GM19397 (cell line): ENCODE measurements at regions not wholly inside any gene's neighbourhood (a gene's known extent, or its start where the extent isn't known, plus 50 kb on each side); places are given as distances from the start of the nearest gene placed in this dataset.

Experiments
- ATAC-seq: cut with Tn5 transposase; IDR thresholded peaks from one replicate; pipeline ENCODE4 v1.9.1; 2021; ENCODE audit warnings: mild to moderate bottlenecking, moderate library complexity; ENCODE audit not compliant: unreplicated experiment

DNA sequence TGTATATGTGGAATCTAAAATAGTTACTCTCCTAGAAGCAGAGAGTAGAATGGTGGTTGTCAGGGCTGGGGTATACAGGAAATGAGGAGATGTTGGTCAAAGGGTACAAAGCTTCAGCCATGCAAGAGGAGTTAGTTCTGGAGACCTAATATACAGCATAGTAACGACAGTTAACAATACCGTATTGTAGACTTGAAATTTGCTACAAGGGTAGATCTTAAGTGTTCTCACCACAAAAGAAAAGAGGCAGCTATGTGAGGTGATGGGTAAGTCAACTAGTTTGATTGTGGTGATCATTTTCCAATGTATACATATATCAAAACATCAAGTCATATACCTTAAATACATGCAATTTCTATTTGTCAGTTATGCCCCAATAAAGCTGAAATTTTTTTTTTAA is 98.2 kb upstream of the CYP1B1 start:
- no peak for ATAC-seq

DNA sequence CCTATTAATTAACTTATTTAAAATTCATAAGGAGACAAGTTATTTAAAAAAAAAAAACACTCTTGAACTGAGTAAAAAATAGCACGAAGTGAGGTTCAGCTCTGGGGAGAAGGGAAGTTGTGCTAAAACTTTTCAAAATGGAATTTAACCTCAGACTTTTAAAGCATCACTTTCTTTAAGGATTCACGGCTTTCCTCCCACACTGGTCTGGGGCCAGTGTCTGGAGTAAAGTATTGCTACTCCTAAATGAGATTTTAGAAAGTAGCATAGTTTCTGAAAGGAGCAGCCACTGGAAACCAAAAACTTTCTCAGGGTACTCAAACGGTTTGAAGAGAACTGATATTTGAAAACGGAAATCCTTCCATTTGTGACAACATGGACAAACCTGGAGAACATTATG is 97.7 kb upstream of the CYP1B1 start:
- ATAC-seq: no peak

DNA sequence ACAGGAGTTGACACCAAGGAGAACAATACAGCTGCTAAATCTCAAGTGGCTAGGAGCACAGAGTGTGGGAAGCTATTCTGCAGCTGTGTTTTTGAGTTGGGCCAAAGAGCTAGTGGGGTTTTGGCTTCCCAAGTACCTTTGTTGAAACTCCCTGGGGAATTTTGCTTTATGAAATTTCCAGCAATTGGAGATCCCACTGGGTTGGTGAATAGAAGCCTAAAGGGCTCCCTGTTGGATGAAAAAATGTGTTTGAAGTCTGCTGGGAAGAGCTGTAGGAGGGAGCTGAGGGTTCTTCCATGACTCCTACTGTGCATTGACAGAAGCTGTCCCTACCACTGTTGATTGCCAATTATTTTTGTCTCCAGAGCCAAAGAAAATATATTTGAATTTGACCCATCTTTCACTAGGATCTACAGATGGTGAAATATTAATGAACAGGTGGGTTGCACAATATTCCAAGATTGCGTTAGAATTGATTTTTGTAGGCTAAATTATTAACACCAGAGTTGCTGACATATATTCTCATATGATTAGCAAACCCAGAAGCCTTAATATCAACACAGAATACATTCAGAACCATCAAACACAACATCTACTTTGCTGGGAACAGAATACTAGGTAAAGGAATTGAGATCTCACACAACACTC is 95.4 kb upstream of the CYP1B1 start:
- no peak for ATAC-seq

DNA sequence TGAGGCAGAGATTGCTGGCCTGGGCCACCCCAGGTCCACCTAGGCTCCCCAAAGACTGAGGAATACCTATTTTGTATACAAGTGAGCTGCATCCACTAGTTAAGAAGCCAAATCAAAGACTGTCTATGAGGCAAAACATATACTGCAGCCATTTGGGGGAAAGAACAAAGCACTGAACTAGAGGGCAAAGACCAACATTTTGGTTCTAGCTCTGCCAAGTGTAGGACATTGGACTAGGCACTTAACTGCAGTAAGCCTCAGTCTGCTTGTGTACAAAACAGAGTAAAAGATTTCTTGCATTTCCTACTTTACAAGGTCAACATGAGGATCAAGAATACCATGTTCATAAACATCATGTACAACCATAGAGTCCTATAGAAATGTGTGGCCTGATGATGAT is 94.8 kb upstream of the CYP1B1 start:
- ATAC-seq: no peak

DNA sequence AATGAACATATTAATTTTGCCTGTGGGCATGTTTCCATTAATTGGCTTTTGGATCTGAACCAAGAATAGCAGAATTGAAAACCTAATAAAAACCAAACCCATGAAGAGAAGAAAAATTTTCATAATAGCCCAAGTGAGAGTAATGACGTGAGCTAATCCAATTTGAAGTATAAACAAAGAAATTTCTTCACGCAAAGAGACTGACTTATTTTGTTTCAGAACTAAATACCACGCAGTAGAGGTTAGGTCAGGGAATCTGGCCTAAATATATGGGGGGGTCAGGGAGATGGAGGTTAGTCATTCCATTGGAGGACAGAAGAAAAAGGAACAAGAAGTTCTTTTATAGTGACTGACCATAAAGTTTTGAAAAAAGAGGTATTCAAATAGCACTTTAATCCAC is 94.1 kb upstream of the CYP1B1 start:
- no peak for ATAC-seq

DNA sequence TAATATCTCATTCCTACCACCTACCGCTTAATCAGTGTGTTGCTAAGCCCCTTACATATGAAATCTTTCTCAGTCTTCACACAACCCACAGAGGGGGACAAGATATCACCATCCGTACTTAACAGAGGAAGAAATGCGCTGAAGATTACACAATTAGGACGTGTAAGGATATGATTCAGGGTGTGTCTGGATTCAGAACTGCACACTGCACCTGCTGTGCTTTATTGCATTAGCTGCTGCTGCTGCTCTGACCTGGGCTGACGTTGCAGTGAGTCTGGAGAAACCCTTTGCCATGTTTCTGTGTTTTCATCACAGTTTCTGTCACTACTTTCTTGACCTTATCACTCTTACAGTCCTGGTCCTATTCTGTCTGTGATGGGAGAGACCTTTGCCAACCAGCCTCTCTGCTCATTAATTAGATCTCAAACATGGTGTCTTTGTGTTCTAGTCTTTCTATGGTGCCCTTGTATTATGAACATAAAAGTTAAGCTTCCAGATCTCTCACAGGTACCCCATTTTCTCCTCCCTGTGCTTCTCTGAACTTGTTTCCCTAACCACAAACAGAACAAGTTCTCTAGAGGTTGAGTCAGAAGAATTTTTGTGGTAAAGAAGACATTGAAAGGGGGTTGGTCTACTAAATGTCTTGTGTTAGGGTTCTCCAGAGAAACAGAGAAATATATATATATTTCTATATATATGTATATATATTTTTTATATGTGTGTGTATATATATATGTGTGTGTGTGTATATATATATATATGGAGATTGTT is 92.9 kb upstream of the CYP1B1 start:
- ATAC-seq: no peak

DNA sequence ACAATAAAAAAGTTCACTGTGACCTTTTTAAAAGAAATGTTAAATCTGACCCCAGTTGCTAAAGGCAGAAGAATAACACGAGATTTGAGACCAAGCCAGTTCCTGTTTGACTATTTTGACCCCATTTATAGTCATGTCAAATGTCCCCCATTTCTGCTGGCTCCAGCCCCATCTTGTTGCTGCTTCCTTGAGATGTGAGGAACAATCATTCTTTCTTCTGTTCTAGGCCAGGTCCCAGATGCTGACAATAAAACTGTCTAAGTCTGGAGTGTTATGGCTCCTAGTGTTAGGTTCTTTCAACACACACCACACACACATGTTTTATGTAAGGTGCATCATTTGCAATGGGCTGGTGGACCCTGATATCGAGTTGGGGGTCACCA is 92.0 kb upstream of the CYP1B1 start:
- no peak for ATAC-seq

DNA sequence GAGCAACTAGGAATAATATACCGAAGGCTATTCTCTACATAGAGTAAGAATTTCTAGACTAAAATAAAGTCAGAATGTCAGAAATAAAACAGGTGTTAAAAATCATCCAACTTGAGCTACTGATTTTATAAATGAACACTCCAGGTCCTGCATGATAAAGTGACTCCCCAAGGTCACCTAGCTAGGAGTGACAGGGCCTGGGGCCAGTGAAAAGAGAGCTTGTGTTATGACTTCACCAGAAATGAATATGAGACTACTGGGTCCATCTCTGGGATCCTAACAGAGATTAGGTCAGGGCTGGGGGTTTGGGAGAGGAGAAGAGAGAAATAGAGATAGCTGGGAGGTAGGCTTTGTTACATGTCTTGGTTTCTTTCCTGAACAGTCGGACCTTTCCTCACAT is 89.7 kb upstream of the CYP1B1 start:
- ATAC-seq: no peak

DNA sequence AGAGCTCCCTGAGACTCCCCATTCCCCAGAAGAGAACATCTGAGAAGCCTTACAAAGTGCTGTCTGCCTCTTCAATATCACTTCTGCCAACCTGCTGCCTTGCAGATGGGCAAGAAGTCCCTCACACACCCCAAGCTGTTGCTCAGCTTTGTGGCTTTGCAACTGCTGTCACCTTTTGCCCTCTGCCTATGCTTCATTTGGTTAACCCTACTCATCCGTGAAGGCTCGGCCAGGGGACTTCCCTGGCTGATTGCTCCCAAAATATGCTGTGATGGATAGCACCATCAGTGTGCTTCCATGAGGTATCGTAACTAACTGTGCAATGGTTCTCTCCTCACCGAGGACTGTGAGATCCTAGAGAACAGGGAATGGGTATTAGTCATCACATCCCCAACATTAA is 88.9 kb upstream of the CYP1B1 start:
- no peak for ATAC-seq

DNA sequence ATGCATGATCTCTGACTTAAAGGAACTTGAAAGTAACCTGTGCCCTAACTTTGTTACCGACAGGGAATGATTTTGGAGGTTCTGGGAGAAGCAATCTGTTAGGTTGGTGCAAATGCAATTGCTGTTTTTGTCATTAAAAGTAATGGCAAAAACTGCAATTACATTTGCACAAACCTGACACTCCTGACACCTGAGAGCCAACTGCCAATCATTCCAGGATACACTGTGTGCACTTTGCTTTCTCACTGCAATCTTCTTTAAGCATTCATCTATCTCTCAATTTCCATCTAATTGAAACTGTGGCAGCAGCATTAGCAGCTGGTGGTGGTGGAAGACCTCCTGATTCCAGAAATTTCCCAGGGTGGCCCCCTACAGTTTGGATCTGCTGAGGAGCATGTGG is 87.6 kb upstream of the CYP1B1 start:
- no peak for ATAC-seq

DNA sequence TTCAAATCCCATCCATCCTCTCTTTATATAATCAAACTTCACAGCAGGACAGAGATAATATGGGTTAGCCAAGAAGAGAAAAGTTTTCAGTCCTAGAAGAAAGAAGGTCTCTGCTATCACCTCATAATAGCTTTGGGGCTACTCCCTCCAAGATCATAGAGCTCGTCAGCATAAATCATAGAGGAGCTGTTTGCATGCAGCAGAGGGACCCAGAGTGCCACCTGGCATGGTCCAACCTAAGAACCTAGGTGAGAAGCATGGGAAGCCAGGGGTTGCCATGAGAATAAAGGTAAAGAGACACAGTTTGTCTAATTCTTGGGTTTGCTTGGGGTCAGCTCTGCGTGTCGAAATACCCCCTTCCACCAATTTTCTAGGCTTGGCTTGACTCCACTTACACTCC is 87.1 kb upstream of the CYP1B1 start:
- no peak for ATAC-seq

DNA sequence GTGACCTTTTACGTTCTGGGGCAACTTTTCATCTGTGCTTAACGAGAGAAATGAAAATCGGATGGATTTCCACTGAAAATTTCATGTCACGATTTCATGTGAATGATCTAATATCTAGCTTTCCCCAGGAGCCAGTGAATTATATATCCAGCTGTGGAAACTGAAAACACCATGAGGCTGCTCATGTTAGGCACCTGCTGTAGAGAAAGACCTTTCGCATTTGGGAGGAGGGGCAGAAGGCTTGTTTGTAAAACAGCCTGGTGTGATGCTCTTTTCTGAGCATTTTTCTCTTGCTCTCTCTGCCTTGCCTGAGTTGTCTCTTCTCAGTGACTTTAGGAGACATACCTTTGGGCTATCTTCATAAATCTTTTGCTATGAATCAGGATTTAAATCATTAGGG is 84.6 kb upstream of the CYP1B1 start:
- ATAC-seq: no peak

DNA sequence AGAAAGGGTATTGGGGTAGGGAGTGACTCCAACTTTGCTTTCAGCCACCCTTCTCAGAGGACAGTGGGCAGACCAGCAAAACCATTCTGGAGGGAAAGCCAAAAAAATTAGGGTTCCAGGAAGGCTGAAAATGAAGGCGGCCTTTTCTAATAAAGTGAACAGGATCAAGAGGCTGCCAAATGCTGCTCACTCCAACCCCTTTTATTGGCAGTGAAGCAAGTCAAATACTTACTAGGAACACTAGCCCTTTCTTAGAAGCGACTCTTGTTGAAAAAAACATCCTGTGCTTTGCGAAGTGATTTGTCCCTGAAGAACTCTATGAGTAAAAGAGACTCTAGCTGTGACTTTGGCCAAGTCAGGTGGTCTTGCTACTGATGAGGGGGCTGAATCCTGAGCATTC is 83.6 kb upstream of the CYP1B1 start:
- no peak for ATAC-seq

DNA sequence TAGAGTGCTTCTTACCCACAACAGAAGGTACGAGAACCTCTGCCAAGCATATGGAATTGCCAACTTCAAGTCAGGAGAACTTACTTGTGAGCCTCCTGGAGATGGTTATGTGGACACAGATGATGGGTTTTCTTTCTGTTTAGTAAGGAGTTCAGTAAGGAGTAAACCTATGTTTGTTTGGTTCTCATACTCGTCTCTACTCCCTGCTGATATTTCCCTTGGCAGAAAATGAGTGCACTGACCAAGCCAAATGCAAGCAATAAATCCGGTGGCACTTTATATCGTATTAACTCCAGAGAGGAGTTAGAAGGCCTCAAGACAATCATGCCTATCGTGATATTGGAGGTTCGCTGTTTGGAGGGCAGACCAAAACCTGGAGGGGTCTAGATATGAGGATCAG is 83.2 kb upstream of the CYP1B1 start:
- ATAC-seq: no peak

DNA sequence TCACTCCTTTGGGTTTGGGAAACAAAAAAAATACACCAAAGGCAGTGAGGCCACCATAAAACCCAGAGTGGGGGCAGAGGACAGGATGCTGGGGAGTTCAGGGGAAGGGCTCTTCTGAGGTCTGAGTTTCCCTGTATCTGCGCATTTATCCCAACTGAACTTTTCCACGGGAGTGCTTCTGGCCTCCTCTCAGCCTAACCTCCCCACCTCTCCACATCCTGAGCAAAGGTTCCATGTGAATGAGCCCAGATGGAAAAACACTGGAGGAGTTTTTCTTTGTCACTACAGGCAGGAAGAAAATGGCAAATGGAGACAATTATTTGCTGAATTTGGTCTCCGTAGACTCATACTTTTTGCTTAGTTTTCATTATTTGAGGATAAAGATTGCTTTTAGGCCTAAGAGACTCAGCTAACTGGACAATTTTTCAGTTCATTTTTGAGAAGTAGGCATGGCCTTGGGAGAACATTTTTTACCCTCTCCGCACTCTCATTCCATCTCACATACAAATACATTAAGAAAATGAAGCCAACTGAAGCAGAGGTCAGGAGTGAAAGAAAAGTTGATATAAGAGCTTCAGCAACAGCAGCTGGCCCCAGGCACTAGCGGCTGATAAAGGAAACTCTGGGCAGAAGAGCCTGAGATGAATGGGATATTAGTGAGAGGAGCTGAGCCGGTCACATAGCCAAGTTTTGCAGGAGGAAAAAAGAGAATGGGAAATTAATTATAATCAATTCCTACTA is 82.6 kb upstream of the CYP1B1 start:
- ATAC-seq: no peak

DNA sequence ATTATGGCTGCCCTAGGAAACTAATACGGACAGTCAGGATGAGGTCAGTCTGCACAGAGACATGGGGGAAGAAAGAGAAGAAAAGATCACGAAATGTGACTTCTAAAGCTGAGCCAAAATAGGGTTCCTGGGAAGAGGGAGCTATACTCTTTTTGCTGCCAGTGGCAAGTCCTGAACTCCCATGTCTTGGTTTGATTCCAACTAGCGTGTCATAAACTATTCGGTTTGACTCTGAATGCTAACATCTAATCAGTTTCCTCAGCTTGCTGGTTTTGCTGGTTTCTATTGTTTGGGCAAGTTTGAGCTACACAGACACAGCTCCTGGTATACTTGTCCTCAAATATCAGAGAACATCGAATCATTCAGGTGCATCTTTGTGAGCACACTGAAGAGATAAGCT is 80.5 kb upstream of the CYP1B1 start:
- ATAC-seq: no peak

DNA sequence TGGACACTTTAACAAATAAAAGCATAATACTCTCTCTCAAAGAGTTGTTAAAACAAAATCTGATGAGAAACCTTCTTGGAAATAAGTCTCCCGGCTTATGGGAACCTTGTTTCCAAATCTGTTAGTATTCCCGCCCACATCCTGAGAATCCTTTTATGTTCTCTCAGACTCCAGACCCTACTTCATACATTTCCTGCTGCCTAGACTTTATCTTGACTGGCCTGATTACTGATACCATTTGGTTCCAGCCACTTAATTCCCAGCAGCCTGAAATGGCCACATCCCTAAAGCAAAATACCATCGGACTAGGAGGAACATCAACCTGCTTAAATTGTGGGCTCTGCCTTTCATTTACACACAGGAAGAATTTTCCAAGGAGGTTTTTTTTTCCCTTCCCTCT is 79.1 kb upstream of the CYP1B1 start:
- ATAC-seq: no peak

DNA sequence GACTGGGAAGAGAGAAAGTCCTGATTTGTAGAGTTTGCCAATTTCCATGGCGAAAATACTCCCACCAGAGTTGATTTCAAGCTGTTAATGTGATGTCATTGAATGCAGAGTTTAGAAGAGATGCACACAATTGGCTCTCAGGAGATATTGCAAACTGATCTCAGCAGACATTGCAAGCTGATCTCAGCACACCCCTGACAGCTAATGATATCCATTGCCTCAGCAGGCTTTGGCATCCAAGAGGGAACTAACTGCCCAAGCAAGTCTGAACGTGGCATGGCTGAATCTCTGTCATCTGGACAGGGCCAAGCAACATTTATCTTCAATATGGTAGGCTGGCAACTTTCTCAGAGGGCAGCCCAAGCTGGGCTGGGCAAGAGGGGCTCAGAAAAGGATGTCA is 78.4 kb upstream of the CYP1B1 start:
- ATAC-seq: no peak

DNA sequence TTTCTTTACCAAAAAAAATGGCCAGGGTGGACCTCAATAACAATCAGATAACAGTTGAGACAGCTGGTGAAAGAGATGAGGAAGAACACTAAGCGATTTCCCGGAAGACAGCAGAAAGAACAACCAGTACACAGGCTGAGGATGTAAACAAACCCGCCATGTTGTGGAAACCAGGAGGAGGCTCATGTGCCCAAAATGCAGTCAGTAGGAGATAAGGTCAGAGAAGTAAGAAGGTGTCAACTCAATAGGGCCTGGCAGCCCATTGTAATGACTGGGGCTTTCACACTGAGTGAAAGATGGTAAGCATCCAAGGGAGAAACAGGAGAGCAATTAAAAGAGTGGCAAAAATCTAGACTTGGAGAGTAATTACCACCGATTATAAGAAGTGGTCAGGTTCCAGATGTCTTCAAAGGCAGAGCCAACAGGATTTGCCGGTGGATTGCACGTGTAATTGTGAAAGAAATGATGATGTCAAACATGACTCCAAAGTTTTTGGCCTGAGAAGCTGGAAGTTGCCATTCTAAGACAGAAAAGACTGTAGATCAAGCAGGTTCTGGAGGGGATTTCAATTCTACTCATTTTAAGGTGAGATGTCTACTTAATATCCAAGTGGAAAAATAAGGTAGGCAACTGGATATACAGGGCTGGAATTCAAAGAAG is 77.7 kb upstream of the CYP1B1 start:
- no peak for ATAC-seq

DNA sequence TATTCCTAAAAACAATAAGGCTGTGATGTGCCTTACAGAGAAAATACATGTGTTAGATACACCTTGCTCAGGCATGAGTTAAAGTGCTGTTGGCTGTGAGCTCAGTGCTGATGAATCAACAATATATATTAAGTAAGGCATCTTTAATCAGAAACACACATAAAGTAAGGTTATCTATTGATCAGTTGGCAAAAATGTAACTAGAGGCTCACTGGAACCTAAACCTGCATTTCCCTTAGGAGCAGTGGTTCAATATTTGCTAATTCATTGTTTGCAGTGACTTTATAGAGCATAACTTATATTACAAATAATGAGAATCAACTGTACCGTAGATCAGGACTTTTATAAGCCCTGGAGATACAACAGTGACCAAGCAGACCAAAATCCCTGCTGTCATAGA is 77.0 kb upstream of the CYP1B1 start:
- no peak for ATAC-seq

DNA sequence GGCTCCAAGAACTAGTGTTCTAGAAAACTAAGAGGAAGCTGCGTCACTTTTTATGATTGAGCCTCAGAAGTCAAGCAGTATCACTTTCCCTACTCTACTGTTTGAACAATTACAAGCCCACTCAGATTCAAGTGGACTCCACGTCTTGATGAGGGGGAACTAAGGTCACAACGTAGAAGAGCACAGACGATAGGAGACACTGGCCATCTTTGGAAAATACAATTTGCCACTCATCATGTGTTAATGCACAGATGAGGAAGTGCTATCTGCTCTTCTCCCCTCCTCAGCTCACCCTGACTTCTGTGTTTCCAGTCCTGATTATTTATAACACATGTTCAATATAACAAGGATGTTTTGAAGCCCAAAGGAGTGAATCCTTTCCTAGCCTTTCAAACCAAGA is 76.1 kb upstream of the CYP1B1 start:
- no peak for ATAC-seq

DNA sequence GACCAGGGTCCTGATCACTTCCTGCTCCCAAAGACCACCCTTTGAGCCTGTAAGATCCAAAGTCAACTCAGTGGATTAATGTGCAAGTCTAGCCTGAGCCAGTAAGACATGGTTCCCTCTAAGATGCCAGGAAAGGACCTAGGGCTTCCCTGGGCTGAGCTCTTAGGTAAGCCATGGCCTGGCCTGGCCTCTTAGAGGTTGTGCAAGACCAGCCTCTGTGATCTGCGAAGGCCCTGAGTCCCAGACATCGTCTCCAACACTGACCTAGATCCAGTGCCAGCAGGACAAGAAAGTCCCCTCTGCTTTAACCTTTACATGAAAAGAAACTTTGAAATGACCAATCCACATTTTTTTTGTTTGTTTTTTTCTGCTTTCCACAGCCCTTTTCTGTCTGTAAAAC is 73.6 kb upstream of the CYP1B1 start:
- ATAC-seq: no peak
